Testis (tissue), 2 donors: ENCODE measurements at regions not wholly inside any gene's neighbourhood (a gene's known extent, or its start where the extent isn't known, plus 50 kb on each side); places are given as distances from the start of the nearest gene placed in this dataset.

Experiments used
- DNase-seq: peaks from one replicate; pipeline ENCODE4 v3.0.0-alpha.2; 2019
- H3K27ac ChIP-seq, 2 donors: fragments of 200-600 bp; sonication (generic); one replicate each; pipeline ENCODE4 v1.5.1; 2019
- H3K27me3 ChIP-seq: fragments of 200-600 bp; sonication (generic); one replicate; pipeline ENCODE4 v1.5.1; 2019
- H3K36me3 ChIP-seq: fragments of 200-600 bp; sonication (generic); one replicate; pipeline ENCODE4 v1.5.1; 2017; ENCODE audit warnings: low read depth; ENCODE audit errors: missing control alignments
- H3K4me1 ChIP-seq: fragments of 200-600 bp; sonication (generic); one replicate; pipeline ENCODE4 v1.5.1; 2019
- H3K4me3 ChIP-seq, 2 donors: fragments of 200-600 bp; sonication (generic); one replicate each; pipeline ENCODE4 v1.5.1; 2017 to 2019
- H3K9me3 ChIP-seq: fragments of 200-600 bp; sonication (generic); one replicate; pipeline ENCODE4 v1.5.1; 2017
- POLR2A ChIP-seq: fragments of 450-650 bp; IDR thresholded peaks from one replicate; pipeline ENCODE4 v1.6.1; 2017; ENCODE audit warnings: antibody characterized with exemption, mild to moderate bottlenecking, moderate library complexity
- WGBS, 2 donors: methylation state at CpG; one replicate each; pipeline ENCODE4 v1.1.5; 2018; 5-methylcytosine and 5-hydroxymethylcytosine counted together
- intact Hi-C: fragments of 100-400 bp; cut with DNase I; formaldehyde crosslinking; loops from one replicate; pipeline ENCODE4 v1.15.1; 2023; ENCODE audit warnings: low total_unique reads
- TF ChIP-seq, protein P1 (sequence below), 3 experiments: fragments of 450-650 bp in 2 of 3; fragments of 200-600 bp in 1 of 3; sonication (generic) in 1 of 3; IDR thresholded peaks; one replicate each; pipeline ENCODE4 v1.5.1; 2016 to 2019; ENCODE audit warnings: antibody characterized with exemption in 3 of 3, mild to moderate bottlenecking in 2 of 3, moderate library complexity in 1 of 3

DNA sequence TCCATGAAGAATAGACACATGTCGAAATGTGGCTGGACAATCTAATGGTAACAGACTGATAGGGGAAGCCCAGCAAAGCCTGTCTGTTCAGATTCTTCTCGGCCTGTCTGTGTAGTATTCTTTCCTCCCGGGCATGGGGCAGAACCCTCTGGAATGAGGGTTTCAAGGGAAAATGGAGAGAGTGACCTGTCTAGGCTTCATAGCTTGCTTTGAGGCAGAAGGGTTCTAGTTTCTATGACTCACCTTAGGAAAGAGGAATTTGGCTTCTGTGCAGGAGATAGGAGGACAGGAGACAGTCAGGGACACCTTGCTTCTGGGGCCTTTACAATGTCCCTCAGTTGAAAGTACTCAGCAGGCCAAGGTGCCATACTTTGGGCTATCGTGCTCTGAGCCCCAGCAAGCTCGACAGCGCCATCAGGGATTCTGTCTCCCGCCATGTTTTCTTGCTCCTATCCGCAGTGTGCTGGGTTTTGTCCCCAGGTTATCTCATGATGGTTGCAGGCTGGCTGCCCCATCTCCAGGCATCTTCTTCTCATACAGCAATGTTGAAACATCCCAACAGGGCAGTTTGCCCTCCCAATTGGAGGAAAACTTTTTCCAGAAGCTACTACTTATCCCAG, 74.7 kb upstream of the TLK1 start:
- TF ChIP-seq POLR2A: no peak
- TF ChIP-seq, protein P1, sequence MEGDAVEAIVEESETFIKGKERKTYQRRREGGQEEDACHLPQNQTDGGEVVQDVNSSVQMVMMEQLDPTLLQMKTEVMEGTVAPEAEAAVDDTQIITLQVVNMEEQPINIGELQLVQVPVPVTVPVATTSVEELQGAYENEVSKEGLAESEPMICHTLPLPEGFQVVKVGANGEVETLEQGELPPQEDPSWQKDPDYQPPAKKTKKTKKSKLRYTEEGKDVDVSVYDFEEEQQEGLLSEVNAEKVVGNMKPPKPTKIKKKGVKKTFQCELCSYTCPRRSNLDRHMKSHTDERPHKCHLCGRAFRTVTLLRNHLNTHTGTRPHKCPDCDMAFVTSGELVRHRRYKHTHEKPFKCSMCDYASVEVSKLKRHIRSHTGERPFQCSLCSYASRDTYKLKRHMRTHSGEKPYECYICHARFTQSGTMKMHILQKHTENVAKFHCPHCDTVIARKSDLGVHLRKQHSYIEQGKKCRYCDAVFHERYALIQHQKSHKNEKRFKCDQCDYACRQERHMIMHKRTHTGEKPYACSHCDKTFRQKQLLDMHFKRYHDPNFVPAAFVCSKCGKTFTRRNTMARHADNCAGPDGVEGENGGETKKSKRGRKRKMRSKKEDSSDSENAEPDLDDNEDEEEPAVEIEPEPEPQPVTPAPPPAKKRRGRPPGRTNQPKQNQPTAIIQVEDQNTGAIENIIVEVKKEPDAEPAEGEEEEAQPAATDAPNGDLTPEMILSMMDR (IDR thresholded peaks at IDR 0.05): no peak
- intact Hi-C loops: no loop called here
- no peaks in the 10 kb centered on the region for H3K27me3 ChIP-seq
- H3K4me3 ChIP-seq: no peak overlapping the region
- DNase-seq: no peak
- no peaks in the 10 kb centered on the region for H3K36me3 ChIP-seq
- H3K9me3 ChIP-seq: no peaks in the 10 kb centered on the region
- H3K4me1 ChIP-seq: no peaks in the 10 kb centered on the region
- no peak overlapping the region for H3K27ac ChIP-seq
- WGBS, 2 donors: 82 to 85% methylated on average over 8 of the region's 8 CpGs

DNA sequence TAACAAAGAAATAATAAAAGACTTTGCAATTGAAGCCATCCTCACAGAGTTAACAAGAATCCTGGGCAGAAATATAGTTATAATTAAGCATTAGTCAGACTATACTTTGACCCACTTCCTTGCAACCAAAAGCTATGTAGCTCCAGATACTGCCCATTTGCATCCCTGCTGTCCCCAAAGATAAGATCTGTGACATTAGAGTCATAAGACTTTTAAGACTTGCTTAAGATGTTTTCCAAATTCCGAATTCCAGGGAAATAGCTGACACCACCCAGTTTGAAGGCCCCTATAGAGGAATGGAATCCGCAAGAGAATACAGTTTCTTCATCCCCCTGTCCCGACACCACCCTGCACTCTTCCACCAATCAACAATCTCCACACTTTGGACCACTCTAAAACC, 69.5 kb upstream of the TLK1 start:
- Histone ChIP-seq H3K27me3 (no peaks in the 10 kb centered on the region), H3K4me1 (no peaks in the 10 kb centered on the region), H3K27ac (no peak overlapping the region), H3K9me3 (no peaks in the 10 kb centered on the region), H3K4me3 (no peak overlapping the region), H3K36me3 (no peaks in the 10 kb centered on the region)
- intact Hi-C loops: no loop called here
- DNase-seq: no peak
- WGBS, 2 donors: 81 to 95% methylated on average over 3 of the region's 3 CpGs
- TF ChIP-seq, protein P1 (IDR thresholded peaks at IDR 0.05): no peak

DNA sequence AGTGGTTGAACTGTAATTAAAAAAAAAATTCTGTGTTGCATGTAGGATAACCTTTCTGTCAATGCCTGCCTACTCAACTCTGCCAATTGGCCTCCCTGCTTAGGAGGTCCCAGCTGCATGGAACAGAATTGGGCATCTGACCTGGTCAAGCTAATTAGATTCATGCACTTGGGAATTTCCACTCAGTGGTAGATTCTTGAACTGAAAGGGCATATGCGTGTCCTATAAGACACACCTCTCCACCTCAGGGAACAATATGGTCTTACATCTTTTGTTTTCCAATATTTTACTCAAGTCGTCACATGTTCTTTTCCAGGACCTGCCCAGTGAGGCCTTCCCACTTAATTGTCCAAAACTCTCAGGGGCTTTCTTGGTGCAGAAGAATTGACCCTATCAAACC, 68.1 kb upstream of the TLK1 start:
- WGBS, 2 donors: 86 to 92% methylated on average over 2 of the region's 2 CpGs
- no peak for DNase-seq
- H3K4me1 ChIP-seq: no peaks in the 10 kb centered on the region
- TF ChIP-seq, protein P1 (IDR thresholded peaks at IDR 0.05): no peak
- TF ChIP-seq POLR2A: no peak
- intact Hi-C loops: no loop called here
- no peaks in the 10 kb centered on the region for H3K36me3 ChIP-seq
- H3K4me3 ChIP-seq: no peak overlapping the region
- no peaks in the 10 kb centered on the region for H3K9me3 ChIP-seq
- no peak overlapping the region for H3K27ac ChIP-seq
- H3K27me3 ChIP-seq: no peaks in the 10 kb centered on the region

DNA sequence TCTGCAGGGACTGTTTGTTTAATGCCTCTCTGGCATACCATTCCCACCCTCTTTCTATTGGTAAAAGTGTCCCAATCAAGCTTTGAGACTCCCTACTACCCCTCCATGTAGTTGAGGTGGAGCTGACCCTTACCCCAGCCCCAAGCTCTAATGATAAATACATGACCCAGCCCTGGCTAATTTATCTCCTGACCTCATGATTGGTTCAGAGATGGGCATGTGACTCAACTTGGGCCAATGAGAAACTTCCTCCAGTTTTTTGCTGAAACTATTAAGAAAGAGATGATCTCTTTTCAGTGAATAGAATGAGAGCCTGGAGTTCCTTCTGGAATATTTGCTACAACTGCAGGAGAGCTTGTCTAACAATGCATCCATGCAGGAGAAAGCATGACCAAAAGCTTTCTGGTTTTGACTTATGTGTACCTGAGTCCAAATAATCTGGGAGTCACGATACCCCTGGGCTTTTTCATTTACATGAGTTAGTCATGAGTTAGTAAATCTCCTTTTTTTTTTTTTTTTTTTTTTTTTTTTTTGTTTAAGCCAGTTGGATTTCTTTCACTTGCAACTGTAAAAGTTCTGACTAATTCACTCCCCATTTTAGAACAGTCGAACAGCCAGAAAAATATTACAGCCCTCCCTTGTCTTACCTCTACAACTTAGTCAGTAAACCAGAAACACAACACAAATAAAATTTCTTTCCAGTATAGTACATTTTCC, 66.5 kb upstream of the TLK1 start:
- WGBS, 2 donors: 60 to 85% methylated on average over 2 of the region's 2 CpGs
- DNase-seq: no peak
- no peaks in the 10 kb centered on the region for H3K4me1 ChIP-seq
- no peaks in the 10 kb centered on the region for H3K27me3 ChIP-seq
- H3K27ac ChIP-seq: no peak overlapping the region
- H3K4me3 ChIP-seq: no peak overlapping the region
- H3K9me3 ChIP-seq: no peaks in the 10 kb centered on the region
- TF ChIP-seq POLR2A: no peak
- TF ChIP-seq, protein P1 (IDR thresholded peaks at IDR 0.05): no peak
- intact Hi-C loops: no loop called here
- no peaks in the 10 kb centered on the region for H3K36me3 ChIP-seq

DNA sequence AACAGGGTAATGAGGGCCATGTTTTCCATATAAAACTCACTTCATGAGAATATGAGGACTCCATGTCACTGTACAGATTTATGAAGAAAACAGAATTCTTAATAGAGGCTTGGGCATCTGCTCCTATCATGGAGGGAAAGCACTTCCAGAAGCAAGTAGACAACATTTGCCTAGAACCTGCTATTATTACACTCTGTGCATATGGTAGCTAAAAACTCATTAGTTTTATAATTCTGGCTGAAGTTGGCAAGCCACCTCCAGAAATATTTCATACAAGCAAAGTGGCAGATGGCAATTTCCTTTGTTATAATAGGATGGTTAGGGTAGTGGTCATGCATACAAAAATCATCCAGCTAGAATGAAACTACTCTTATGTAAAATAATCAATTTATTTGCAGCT, 65.8 kb upstream of the TLK1 start:
- no peak overlapping the region for H3K27ac ChIP-seq
- no peak overlapping the region for H3K4me3 ChIP-seq
- H3K4me1 ChIP-seq: no peaks in the 10 kb centered on the region
- no peaks in the 10 kb centered on the region for H3K36me3 ChIP-seq
- TF ChIP-seq POLR2A: no peak
- TF ChIP-seq, protein P1 (IDR thresholded peaks at IDR 0.05): no peak
- no peaks in the 10 kb centered on the region for H3K27me3 ChIP-seq
- DNase-seq: no peak
- H3K9me3 ChIP-seq: no peaks in the 10 kb centered on the region
- intact Hi-C loops: no loop called here
